H9 (cell line): ENCODE measurements at regions not wholly inside any gene's neighbourhood (a gene's known extent, or its start where the extent isn't known, plus 50 kb on each side); places are given as distances from the start of the nearest gene placed in this dataset.

Experiments
- DNase-seq: peaks from one replicate; pipeline ENCODE4 v3.0.0-alpha.2; 2017
- H2AFZ ChIP-seq: one replicate; pipeline ENCODE4 v1.6.1; 2013; ENCODE audit warnings: mild to moderate bottlenecking, low read length, control low read depth, moderate library complexity
- H2AK5ac ChIP-seq: 2 replicates; pipeline ENCODE4 v1.6.1; 2013; ENCODE audit warnings: low read length, control low read depth, mixed read lengths; ENCODE audit not compliant: insufficient read length
- H2BK120ac ChIP-seq: one replicate; pipeline ENCODE4 v1.6.1; 2013; ENCODE audit warnings: low read depth, mild to moderate bottlenecking, low read length, control low read depth, inconsistent platforms; ENCODE audit not compliant: poor library complexity, severe bottlenecking
- H2BK12ac ChIP-seq: 2 replicates; pipeline ENCODE4 v1.6.1; 2013; ENCODE audit warnings: low read length, control low read depth, mixed read lengths, low read depth; ENCODE audit not compliant: insufficient read length
- H2BK15ac ChIP-seq: 2 replicates; pipeline ENCODE4 v1.6.1; 2013; ENCODE audit warnings: low read depth, low read length, control low read depth
- H2BK20ac ChIP-seq: one replicate; pipeline ENCODE4 v1.6.1; 2013; ENCODE audit warnings: low read depth, mild to moderate bottlenecking, low read length, control low read depth, inconsistent platforms; ENCODE audit not compliant: poor library complexity, severe bottlenecking
- H2BK5ac ChIP-seq: 2 replicates; pipeline ENCODE4 v1.6.1; 2013; ENCODE audit warnings: low read length, control low read depth, mixed read lengths; ENCODE audit not compliant: insufficient read length
- H3K14ac ChIP-seq: 2 replicates; pipeline ENCODE4 v1.6.1; 2013; ENCODE audit warnings: low read length, control low read depth; ENCODE audit not compliant: insufficient read depth
- H3K18ac ChIP-seq: 2 replicates; pipeline ENCODE4 v1.6.1; 2013; ENCODE audit warnings: low read depth, mild to moderate bottlenecking, mixed read lengths, low read length, control low read depth; ENCODE audit not compliant: insufficient read length
- H3K23ac ChIP-seq: 2 replicates; pipeline ENCODE4 v1.6.1; 2013; ENCODE audit warnings: low read length, control low read depth, mixed read lengths, low read depth; ENCODE audit not compliant: insufficient read length
- H3K23me2 ChIP-seq: 2 replicates; pipeline ENCODE4 v1.6.1; 2013; ENCODE audit warnings: low read depth, mild to moderate bottlenecking, mixed read lengths, low read length, control low read depth; ENCODE audit not compliant: insufficient read length, poor library complexity, severe bottlenecking
- H3K27ac ChIP-seq: 2 replicates; pipeline ENCODE4 v1.5.1; 2013; ENCODE audit warnings: low read length, control low read depth, mixed read lengths, low read depth; ENCODE audit not compliant: insufficient read length
- H3K27me3 ChIP-seq: 2 replicates; pipeline ENCODE4 v1.6.1; 2013; ENCODE audit warnings: low read length, control low read depth, inconsistent platforms; ENCODE audit not compliant: insufficient read depth
- H3K4ac ChIP-seq: 2 replicates; pipeline ENCODE4 v1.6.1; 2013; ENCODE audit warnings: low read depth, mild to moderate bottlenecking, control low read depth, inconsistent platforms, low read length, moderate library complexity
- H3K4me1 ChIP-seq: 2 replicates; pipeline ENCODE4 v1.6.1; 2013; ENCODE audit warnings: low read length, control low read depth, inconsistent platforms; ENCODE audit not compliant: insufficient read depth
- H3K4me2 ChIP-seq: 2 replicates; pipeline ENCODE4 v1.6.1; 2013; ENCODE audit warnings: low read length, control low read depth, mixed read lengths; ENCODE audit not compliant: insufficient read length, insufficient read depth
- H3K56ac ChIP-seq: 2 replicates; pipeline ENCODE4 v1.6.1; 2013; ENCODE audit warnings: low read depth, mild to moderate bottlenecking, mixed read lengths, low read length, control low read depth; ENCODE audit not compliant: insufficient read length
- H3K79me1 ChIP-seq: 2 replicates; pipeline ENCODE4 v1.6.1; 2013; ENCODE audit warnings: low read depth, mild to moderate bottlenecking, moderate library complexity, low read length, control low read depth, inconsistent platforms; ENCODE audit not compliant: insufficient read depth, poor library complexity, severe bottlenecking
- H3K79me2 ChIP-seq: 2 replicates; pipeline ENCODE4 v1.6.1; 2013; ENCODE audit warnings: low read length, control low read depth, inconsistent platforms; ENCODE audit not compliant: insufficient read depth
- H3K9ac ChIP-seq: 2 replicates; pipeline ENCODE4 v1.6.1; 2013; ENCODE audit warnings: low read length, control low read depth, mixed read lengths; ENCODE audit not compliant: insufficient read length; ENCODE audit errors: extremely low read depth
- H3K9me3 ChIP-seq: one replicate; pipeline ENCODE4 v1.6.1; 2013; ENCODE audit warnings: low read depth, low read length, inconsistent platforms; ENCODE audit not compliant: control insufficient read depth
- H3T11ph ChIP-seq: one replicate; pipeline ENCODE4 v1.6.1; 2013; ENCODE audit warnings: mild to moderate bottlenecking, low read length, control low read depth, inconsistent platforms
- H4K20me1 ChIP-seq: one replicate; pipeline ENCODE4 v1.6.1; 2013; ENCODE audit not compliant: control insufficient read depth, insufficient read length, insufficient read depth
- H4K5ac ChIP-seq: 2 replicates; pipeline ENCODE4 v1.6.1; 2013; ENCODE audit warnings: low read depth, mild to moderate bottlenecking, mixed read lengths, low read length, control low read depth; ENCODE audit not compliant: insufficient read length
- H4K8ac ChIP-seq: replicated peaks from 2 replicates; pipeline ENCODE4 v1.6.1; 2013; ENCODE audit warnings: low read length, control low read depth, mixed read lengths, low read depth; ENCODE audit not compliant: insufficient read length
- H4K91ac ChIP-seq: 2 replicates; pipeline ENCODE4 v1.6.1; 2013; ENCODE audit warnings: low read depth, mild to moderate bottlenecking, moderate library complexity, mixed read lengths, low read length, control low read depth; ENCODE audit not compliant: insufficient read length
- H3K27ac Mint-ChIP-seq, 3 experiments: 2 replicates in 2 of 3; 3 replicates in 1 of 3; pipeline ENCODE4 v1.8.0; 2020 to 2021; ENCODE audit warnings: mixed read lengths in 3 of 3, mild to moderate bottlenecking in 1 of 3, moderate library complexity in 1 of 3
- H3K27me3 Mint-ChIP-seq: 2 replicates; pipeline ENCODE4 v1.8.0; 2021; ENCODE audit warnings: low read depth, mild to moderate bottlenecking, moderate library complexity, mixed read lengths
- H3K36me3 Mint-ChIP-seq, 3 experiments: 2 replicates in 2 of 3; 3 replicates in 1 of 3; pipeline ENCODE4 v1.8.0; 2020 to 2021; ENCODE audit warnings: low read depth in 3 of 3, mixed read lengths in 3 of 3; ENCODE audit not compliant: insufficient read depth in 1 of 3
- H3K4me1 Mint-ChIP-seq, 2 experiments: 2 replicates each; pipeline ENCODE4 v1.8.0; 2020; ENCODE audit warnings: mixed read lengths in 2 of 2
- H3K4me3 Mint-ChIP-seq, 2 experiments: 2 replicates in 1 of 2; 3 replicates in 1 of 2; pipeline ENCODE4 v1.8.0; 2020 to 2021; ENCODE audit warnings: mild to moderate bottlenecking in 2 of 2, mixed read lengths in 2 of 2, moderate library complexity in 1 of 2
- H3K9me3 Mint-ChIP-seq, 2 experiments: 2 replicates in 1 of 2; 3 replicates in 1 of 2; pipeline ENCODE4 v1.8.0; 2020; ENCODE audit warnings: mild to moderate bottlenecking in 2 of 2, mixed read lengths in 2 of 2, moderate library complexity in 1 of 2
- WGBS: extraction: QIAGEN DNeasy Blood & Tissue Kit; methylation state at CpG from one replicate; pipeline ENCODE4 v1.1.7; 2013; ENCODE audit warnings: missing lambda C conversion rate, low lambda C conversion rate, mixed read lengths; ENCODE audit not compliant: insufficient read length; ENCODE audit errors: extremely low coverage; 5-methylcytosine and 5-hydroxymethylcytosine counted together
- TF ChIP-seq, protein P1 (sequence below): fragments of 200-600 bp; sonication (generic); conservative IDR thresholded peaks from 3 replicates; pipeline ENCODE4 v1.8.0; 2021; ENCODE audit warnings: antibody characterized with exemption, mild to moderate bottlenecking

DNA sequence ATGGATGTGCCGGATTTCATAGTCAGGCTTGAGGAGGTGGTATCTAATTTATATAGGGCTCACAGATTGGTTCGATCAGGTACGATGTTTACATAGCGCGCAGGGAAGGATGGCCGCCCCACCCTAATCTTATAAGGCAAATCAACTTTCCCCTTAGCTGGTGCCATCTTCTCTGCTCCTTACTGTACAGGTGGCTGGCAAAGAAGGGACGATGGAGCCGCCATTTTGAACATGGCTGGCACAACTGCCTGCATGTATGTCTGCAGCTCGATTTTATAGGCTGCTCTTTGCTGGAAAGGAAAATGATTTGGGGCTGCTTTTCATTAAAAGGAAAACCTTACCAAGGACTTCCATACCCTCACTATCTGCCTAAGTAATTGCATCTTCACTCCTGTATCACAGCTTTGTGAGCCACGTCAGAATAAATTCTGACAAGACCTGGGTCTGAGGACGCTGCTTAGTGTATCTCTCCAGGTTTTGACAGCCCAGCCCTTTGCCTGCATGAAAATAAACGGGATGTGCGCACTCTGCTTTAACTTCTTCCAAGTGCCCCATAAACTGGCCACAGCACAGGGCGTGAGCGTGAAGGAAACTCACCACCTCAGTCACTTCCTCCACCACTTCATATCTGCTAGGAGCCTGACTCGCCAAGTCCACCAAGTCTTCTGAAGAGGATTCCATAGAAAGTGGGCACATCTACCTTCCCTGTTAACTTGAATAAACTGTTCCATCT is 109.4 kb upstream of the ARMC2 start:
- Mint-ChIP-seq H3K4me1 (peaks cover 33 to 37% of the 10 kb centered on the region in 2 experiments), H3K9me3 (no peaks in the 10 kb centered on the region; a peak in 1 of 5 replicates), H3K27me3 (peaks cover 17% of the 10 kb centered on the region), H3K27ac (no peak overlapping the region), H3K36me3 (no peaks in the 10 kb centered on the region), H3K4me3 (no peak overlapping the region)
- H3K4me1 ChIP-seq, result no peaks in the 10 kb centered on the region; the same call in 1 of the 2 replicates
- H3K4me2 ChIP-seq, result no peak overlapping the region
- H4K91ac ChIP-seq, result no peak overlapping the region
- H3K14ac ChIP-seq, result no peak overlapping the region
- H2BK12ac ChIP-seq, result no peak overlapping the region
- no peak overlapping the region for H2AK5ac ChIP-seq
- no peaks in the 10 kb centered on the region for H3K79me2 ChIP-seq
- H3K79me1 ChIP-seq, result no peaks in the 10 kb centered on the region
- no peak overlapping the region for H2BK15ac ChIP-seq
- H4K5ac ChIP-seq, result no peak overlapping the region
- H2AFZ ChIP-seq, result no peak overlapping the region
- WGBS, result no CpG with 5 or more reads among the region's 16 CpGs
- TF ChIP-seq, protein P1, sequence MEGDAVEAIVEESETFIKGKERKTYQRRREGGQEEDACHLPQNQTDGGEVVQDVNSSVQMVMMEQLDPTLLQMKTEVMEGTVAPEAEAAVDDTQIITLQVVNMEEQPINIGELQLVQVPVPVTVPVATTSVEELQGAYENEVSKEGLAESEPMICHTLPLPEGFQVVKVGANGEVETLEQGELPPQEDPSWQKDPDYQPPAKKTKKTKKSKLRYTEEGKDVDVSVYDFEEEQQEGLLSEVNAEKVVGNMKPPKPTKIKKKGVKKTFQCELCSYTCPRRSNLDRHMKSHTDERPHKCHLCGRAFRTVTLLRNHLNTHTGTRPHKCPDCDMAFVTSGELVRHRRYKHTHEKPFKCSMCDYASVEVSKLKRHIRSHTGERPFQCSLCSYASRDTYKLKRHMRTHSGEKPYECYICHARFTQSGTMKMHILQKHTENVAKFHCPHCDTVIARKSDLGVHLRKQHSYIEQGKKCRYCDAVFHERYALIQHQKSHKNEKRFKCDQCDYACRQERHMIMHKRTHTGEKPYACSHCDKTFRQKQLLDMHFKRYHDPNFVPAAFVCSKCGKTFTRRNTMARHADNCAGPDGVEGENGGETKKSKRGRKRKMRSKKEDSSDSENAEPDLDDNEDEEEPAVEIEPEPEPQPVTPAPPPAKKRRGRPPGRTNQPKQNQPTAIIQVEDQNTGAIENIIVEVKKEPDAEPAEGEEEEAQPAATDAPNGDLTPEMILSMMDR, result no peak
- H3K4ac ChIP-seq, result no peak overlapping the region
- H2BK20ac ChIP-seq, result no peak overlapping the region
- H3T11ph ChIP-seq, result no peak overlapping the region
- H2BK5ac ChIP-seq, result no peak overlapping the region
- H4K20me1 ChIP-seq, result no peaks in the 10 kb centered on the region
- no peaks in the 10 kb centered on the region for H3K23me2 ChIP-seq
- H3K27me3 ChIP-seq, result no peaks in the 10 kb centered on the region
- no peak overlapping the region for H3K27ac ChIP-seq
- no peak overlapping the region for H3K23ac ChIP-seq
- H3K9me3 ChIP-seq, result no peaks in the 10 kb centered on the region
- no peak overlapping the region for H3K56ac ChIP-seq
- H3K9ac ChIP-seq, result no peak overlapping the region
- H2BK120ac ChIP-seq, result no peak overlapping the region
- H4K8ac ChIP-seq, result no peak overlapping the region
- no peak for DNase-seq
- H3K18ac ChIP-seq, result no peak overlapping the region
